Muscle layer of duodenum (tissue), 2 donors: ENCODE measurements at regions not wholly inside any gene's neighbourhood (a gene's known extent, or its start where the extent isn't known, plus 50 kb on each side); places are given as distances from the start of the nearest gene placed in this dataset.

ENCODE experiments used
- H3K27ac ChIP-seq: one replicate; pipeline ENCODE4 v1.7.0; 2013; ENCODE audit warnings: mild to moderate bottlenecking, low read length
- H3K27me3 ChIP-seq: one replicate; pipeline ENCODE4 v1.7.0; 2013; ENCODE audit warnings: low read depth, mild to moderate bottlenecking, control low read depth, low read length
- H3K36me3 ChIP-seq, 2 donors: one replicate each; pipeline ENCODE4 v1.7.0; 2013; ENCODE audit warnings: low read length in 2 of 2, control low read depth in 1 of 2, mild to moderate bottlenecking in 1 of 2; ENCODE audit not compliant: insufficient read depth in 2 of 2, control insufficient read depth in 1 of 2
- H3K4me1 ChIP-seq, 2 donors: one replicate each; pipeline ENCODE4 v1.7.0; 2013; ENCODE audit warnings: low read length in 2 of 2, mild to moderate bottlenecking in 2 of 2, control low read depth in 1 of 2, moderate library complexity in 1 of 2; ENCODE audit not compliant: insufficient read depth in 2 of 2, control insufficient read depth in 1 of 2
- H3K4me3 ChIP-seq, 2 donors: one replicate each; pipeline ENCODE4 v1.7.0; 2013; ENCODE audit warnings: low read length in 2 of 2, low read depth in 1 of 2, mild to moderate bottlenecking in 1 of 2
- H3K9me3 ChIP-seq, 2 donors: one replicate each; pipeline ENCODE4 v1.7.0; 2013; ENCODE audit warnings: low read length in 2 of 2, control low read depth in 1 of 2, mild to moderate bottlenecking in 1 of 2; ENCODE audit not compliant: control insufficient read depth in 1 of 2
- donor health status: healthy.

- no peak overlapping the region for H3K4me3 ChIP-seq
- H3K4me1 ChIP-seq = peaks cover 0 to 7% of the 10 kb centered on the region in 2 donors
- H3K9me3 ChIP-seq = no peaks in the 10 kb centered on the region
- H3K27me3 ChIP-seq = no peaks in the 10 kb centered on the region
- H3K36me3 ChIP-seq = no peaks in the 10 kb centered on the region
- no peak overlapping the region for H3K27ac ChIP-seq
These were observed 275.4 kb upstream of the PITX2 start for GRCh38 chr4:110898290-110898689.

DNA sequence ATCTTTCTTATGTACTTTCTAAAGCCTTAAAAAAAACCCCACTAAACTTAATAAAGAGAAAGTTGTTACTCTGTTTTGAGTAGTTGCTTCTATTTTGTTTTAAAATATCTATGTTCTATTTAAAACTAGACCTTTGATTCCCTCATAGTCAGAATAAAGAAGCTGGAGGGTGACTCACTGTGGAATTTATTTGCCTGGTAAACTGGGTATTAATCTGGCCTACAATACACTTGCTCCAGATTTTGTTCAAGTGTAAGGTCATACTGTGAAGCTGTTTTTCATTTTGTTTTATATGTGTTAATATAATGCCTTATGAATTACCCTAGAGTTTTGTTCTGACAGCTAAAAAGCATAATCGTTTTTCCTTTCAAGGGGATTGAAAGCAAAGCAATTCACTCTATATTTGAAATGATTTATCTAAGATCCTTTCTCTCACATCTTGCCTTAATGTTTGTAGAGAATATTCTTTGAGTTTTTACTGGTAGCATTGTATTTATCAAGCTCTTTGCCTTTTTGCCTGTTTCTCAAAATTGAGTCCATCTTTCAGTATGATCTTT lies 277.4 kb upstream of the PITX2 start:
- Histone ChIP-seq H3K27ac (no peak overlapping the region), H3K36me3 (no peaks in the 10 kb centered on the region), H3K9me3 (no peaks in the 10 kb centered on the region), H3K4me1 (peaks cover 0 to 7% of the 10 kb centered on the region in 2 donors), H3K4me3 (no peak overlapping the region), H3K27me3 (no peaks in the 10 kb centered on the region)

GRCh38 chr4:110902500-110902899 lies 279.6 kb upstream of the PITX2 start:
- no peaks in the 10 kb centered on the region for H3K36me3 ChIP-seq
- no peak overlapping the region for H3K4me3 ChIP-seq
- H3K27ac ChIP-seq = no peak overlapping the region
- peaks cover 0 to 7% of the 10 kb centered on the region in 2 donors for H3K4me1 ChIP-seq
- no peaks in the 10 kb centered on the region for H3K9me3 ChIP-seq
- no peaks in the 10 kb centered on the region for H3K27me3 ChIP-seq

- H3K27me3 ChIP-seq = no peaks in the 10 kb centered on the region
These were observed 281.7 kb upstream of the PITX2 start for GRCh38 chr4:110904435-110905065.

GRCh38 chr4:110905367-110905766 lies 282.5 kb upstream of the PITX2 start:
- H3K4me3 ChIP-seq = no peak overlapping the region

More at GRCh38 chr4:110904435-110905065, 281.7 kb upstream of the PITX2 start:
- peaks cover 0 to 6% of the 10 kb centered on the region in 2 donors for H3K4me1 ChIP-seq
- H3K36me3 ChIP-seq = no peaks in the 10 kb centered on the region
- H3K9me3 ChIP-seq = no peaks in the 10 kb centered on the region
- no peak overlapping the region for H3K4me3 ChIP-seq
- no peak overlapping the region for H3K27ac ChIP-seq

GRCh38 chr4:110907801-110908313 lies 285.0 kb upstream of the PITX2 start:
- Histone ChIP-seq H3K4me3 (no peak overlapping the region), H3K4me1 (no peaks in the 10 kb centered on the region), H3K9me3 (no peaks in the 10 kb centered on the region), H3K27me3 (no peaks in the 10 kb centered on the region), H3K36me3 (no peaks in the 10 kb centered on the region), H3K27ac (no peak overlapping the region)

More at GRCh38 chr4:110905367-110905766, 282.5 kb upstream of the PITX2 start:
- Histone ChIP-seq H3K27ac (no peak overlapping the region), H3K36me3 (no peaks in the 10 kb centered on the region), H3K9me3 (no peaks in the 10 kb centered on the region), H3K4me1 (no peaks in the 10 kb centered on the region), H3K27me3 (no peaks in the 10 kb centered on the region)

GRCh38 chr4:110914791-110915190 lies 291.9 kb upstream of the PITX2 start:
- no peaks in the 10 kb centered on the region for H3K36me3 ChIP-seq
- H3K27me3 ChIP-seq = no peaks in the 10 kb centered on the region
- H3K4me3 ChIP-seq = no peak overlapping the region
- no peaks in the 10 kb centered on the region for H3K9me3 ChIP-seq
- H3K27ac ChIP-seq = no peak overlapping the region
- H3K4me1 ChIP-seq = no peaks in the 10 kb centered on the region

DNA sequence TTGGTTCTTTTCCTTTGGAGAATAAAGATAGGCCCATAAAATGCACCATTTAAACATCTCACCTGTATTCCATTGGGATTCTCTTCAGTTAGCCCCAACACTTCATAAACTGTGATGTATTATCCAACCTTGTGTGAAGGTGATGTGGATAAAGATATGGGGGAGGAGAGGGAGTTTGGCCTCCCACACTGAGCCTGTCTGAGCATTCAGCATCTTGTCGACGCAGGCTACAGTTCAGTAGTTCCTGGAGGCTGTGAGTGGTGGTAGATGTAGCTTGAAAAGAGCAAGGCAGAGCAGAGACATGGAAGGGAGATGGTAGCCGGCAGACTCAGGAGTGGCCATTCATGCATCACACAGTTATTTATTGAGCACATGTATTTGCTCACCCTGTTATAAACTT lies 292.4 kb upstream of the PITX2 start:
- H3K36me3 ChIP-seq = no peaks in the 10 kb centered on the region
- H3K4me1 ChIP-seq = no peaks in the 10 kb centered on the region
- no peak overlapping the region for H3K27ac ChIP-seq
- H3K4me3 ChIP-seq = no peak overlapping the region
- no peaks in the 10 kb centered on the region for H3K27me3 ChIP-seq
- no peaks in the 10 kb centered on the region for H3K9me3 ChIP-seq

DNA sequence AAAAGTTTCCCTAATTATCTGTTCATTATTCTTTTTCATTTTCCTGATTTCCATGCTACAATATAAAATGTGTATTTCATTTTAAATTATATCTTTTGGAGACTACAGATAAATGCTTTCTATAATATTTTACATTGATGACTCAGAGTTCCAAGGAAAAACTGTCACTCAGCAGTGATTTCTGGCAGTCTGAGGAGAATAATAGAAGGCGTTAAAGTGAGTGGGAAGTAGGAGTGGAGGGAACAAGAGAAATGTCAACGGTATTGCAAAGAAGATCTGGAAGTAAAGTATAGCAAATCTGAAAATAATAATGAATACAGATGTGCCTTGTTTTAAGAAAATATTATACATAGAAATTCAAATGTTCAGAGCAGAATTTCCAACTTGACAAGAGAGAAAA lies 293.6 kb upstream of the PITX2 start:
- Histone ChIP-seq H3K27me3 (no peaks in the 10 kb centered on the region), H3K36me3 (no peaks in the 10 kb centered on the region), H3K4me3 (no peak overlapping the region), H3K27ac (no peak overlapping the region), H3K4me1 (no peaks in the 10 kb centered on the region), H3K9me3 (no peaks in the 10 kb centered on the region)

DNA sequence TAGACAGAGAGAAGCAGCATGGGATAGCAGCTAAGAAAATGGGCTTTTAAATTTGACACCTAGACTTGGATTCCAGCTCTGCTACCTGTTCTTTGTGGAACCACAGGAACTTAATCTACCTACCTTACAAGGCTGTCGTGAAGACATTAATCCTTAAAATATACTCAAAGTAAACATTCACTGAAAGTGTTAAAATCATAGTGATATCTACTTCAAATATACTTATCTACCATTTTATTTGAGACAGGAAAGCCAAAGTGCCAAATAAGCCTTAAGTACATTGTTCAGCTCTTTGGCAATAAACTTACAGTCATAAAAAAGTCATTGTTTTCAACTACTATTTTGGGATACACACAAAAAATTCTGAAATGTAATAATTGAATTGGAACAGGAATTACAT lies 295.0 kb upstream of the PITX2 start:
- H3K27ac ChIP-seq = no peak overlapping the region
- H3K4me1 ChIP-seq = no peaks in the 10 kb centered on the region
- H3K9me3 ChIP-seq = no peaks in the 10 kb centered on the region

GRCh38 chr4:110920990-110921389 lies 298.1 kb upstream of the PITX2 start:
- H3K4me3 ChIP-seq = no peak overlapping the region
- H3K27ac ChIP-seq = no peak overlapping the region
- no peaks in the 10 kb centered on the region for H3K9me3 ChIP-seq
- no peaks in the 10 kb centered on the region for H3K4me1 ChIP-seq
- H3K27me3 ChIP-seq = no peaks in the 10 kb centered on the region
- no peaks in the 10 kb centered on the region for H3K36me3 ChIP-seq

More for the DNA sequence above, 295.0 kb upstream of the PITX2 start:
- no peaks in the 10 kb centered on the region for H3K27me3 ChIP-seq
- H3K4me3 ChIP-seq = no peak overlapping the region
- H3K36me3 ChIP-seq = no peaks in the 10 kb centered on the region

DNA sequence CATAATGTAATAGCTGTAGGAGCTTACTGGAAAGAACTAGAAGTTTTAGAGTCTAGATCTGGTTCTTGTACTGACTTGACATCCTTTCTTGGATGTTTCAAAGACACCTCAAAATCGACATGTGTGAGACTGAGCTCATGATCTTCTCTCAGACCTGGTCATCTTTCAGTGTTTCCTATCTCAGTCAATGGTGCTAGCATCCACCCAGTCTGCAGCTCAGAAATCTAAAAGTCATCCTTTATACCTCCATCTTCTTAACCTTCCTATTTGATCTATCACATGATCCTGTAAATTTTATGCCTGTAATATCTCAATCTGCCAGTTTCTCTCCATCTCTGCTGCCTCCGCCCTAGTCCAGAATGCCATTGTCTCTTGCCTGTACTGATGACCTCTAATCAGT lies 301.9 kb upstream of the PITX2 start:
- Histone ChIP-seq H3K4me1 (no peaks in the 10 kb centered on the region), H3K4me3 (no peak overlapping the region), H3K27ac (no peak overlapping the region), H3K9me3 (no peaks in the 10 kb centered on the region), H3K36me3 (no peaks in the 10 kb centered on the region), H3K27me3 (no peaks in the 10 kb centered on the region)
